ENCODE measurements at regions not wholly inside any gene's neighbourhood (a gene's known extent, or its start where the extent isn't known, plus 50 kb on each side); places are given as distances from the start of the nearest gene placed in this dataset.

DNA sequence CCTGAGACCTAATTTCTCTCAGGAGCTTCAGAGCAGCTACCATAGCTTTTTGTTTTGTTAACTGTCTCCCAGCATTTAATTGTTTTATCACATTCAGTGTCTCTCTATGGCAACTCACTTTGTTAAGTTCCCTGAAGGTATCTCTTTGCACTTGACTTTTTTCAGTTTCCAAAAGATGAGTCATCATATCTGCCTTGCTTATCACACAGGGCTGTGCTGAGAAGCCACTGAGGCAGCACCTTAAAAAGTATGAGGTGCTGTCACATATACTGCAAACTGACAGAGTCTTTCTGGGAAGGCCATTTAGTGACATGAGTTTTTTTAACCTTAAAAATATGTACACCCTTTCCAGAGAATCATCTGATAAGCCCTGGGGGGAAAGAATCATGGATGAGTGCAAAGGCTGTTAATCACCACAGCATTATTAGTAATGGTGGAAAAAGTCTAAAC, 56.8 kb downstream of the PPP1R3C start:
- H3K27ac ChIP-seq = peak overlapping the region in 2 of 4 donors; percentile 9 to 27
- no peak for TF ChIP-seq POLR2A (IDR thresholded peaks at IDR 0.05)
- TF ChIP-seq, protein P1, sequence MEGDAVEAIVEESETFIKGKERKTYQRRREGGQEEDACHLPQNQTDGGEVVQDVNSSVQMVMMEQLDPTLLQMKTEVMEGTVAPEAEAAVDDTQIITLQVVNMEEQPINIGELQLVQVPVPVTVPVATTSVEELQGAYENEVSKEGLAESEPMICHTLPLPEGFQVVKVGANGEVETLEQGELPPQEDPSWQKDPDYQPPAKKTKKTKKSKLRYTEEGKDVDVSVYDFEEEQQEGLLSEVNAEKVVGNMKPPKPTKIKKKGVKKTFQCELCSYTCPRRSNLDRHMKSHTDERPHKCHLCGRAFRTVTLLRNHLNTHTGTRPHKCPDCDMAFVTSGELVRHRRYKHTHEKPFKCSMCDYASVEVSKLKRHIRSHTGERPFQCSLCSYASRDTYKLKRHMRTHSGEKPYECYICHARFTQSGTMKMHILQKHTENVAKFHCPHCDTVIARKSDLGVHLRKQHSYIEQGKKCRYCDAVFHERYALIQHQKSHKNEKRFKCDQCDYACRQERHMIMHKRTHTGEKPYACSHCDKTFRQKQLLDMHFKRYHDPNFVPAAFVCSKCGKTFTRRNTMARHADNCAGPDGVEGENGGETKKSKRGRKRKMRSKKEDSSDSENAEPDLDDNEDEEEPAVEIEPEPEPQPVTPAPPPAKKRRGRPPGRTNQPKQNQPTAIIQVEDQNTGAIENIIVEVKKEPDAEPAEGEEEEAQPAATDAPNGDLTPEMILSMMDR (IDR thresholded peaks at IDR 0.05) = no peak
- no peak for TF ChIP-seq POLR2AphosphoS5 (IDR thresholded peaks at IDR 0.05)
- no peak for TF ChIP-seq EP300 (IDR thresholded peaks at IDR 0.05)
- H3K36me3 ChIP-seq = no peaks in the 10 kb centered on the region
- H3K4me1 ChIP-seq = peaks cover 3 to 54% (median 9%) of the 10 kb centered on the region in 3 donors
- ATAC-seq = no peak
- H3K27me3 ChIP-seq = no peaks in the 10 kb centered on the region
- no peak overlapping the region for H3K4me3 ChIP-seq
- H3K9me3 ChIP-seq = no peaks in the 10 kb centered on the region

DNA sequence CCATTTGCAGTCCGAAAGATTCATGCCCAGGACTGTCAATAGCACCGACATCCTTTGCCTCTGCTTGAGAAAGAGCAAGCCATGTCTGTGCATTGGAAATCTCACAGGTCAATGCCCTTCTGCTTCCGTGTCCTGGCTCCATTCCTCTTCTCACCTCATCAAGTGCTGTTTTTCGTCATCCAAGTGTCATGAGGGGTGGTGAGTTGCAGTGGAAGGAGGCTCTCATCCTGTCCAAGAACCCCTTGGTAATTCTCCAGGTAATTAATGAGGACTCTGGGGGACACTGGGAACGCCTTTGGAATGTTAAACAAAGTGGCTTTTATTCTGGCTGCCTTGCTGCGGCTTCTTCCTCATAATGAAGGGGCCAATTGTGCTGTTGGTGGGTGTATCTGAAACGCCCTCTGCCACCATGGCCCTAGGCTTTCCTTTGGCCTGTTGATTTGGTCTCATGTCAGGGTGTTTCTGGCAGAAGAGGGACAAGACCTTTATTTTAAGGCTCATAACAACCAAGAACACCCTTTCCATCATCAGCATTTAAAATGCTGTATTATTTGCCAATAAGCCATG, 57.7 kb downstream of the PPP1R3C start:
- no peak for ATAC-seq
- TF ChIP-seq EP300 (IDR thresholded peaks at IDR 0.05) (no peak), POLR2A (IDR thresholded peaks at IDR 0.05) (no peak), POLR2AphosphoS5 (IDR thresholded peaks at IDR 0.05) (no peak)
- TF ChIP-seq, protein P1 (IDR thresholded peaks at IDR 0.05) = no peak
- no peak overlapping the region for H3K4me3 ChIP-seq
- WGBS, 2 donors (ENCODE audit: low coverage in 1 of 2) = 24 to 56% methylated on average over 2 to 3 of the region's 7 CpGs
- no peaks in the 10 kb centered on the region for H3K36me3 ChIP-seq
- no peaks in the 10 kb centered on the region for H3K9me3 ChIP-seq
- H3K27ac ChIP-seq = peak overlapping the region in 2 of 4 donors; percentile 27 to 46
- H3K27me3 ChIP-seq = no peaks in the 10 kb centered on the region
- H3K4me1 ChIP-seq = peaks cover 3 to 54% (median 9%) of the 10 kb centered on the region in 3 donors

DNA sequence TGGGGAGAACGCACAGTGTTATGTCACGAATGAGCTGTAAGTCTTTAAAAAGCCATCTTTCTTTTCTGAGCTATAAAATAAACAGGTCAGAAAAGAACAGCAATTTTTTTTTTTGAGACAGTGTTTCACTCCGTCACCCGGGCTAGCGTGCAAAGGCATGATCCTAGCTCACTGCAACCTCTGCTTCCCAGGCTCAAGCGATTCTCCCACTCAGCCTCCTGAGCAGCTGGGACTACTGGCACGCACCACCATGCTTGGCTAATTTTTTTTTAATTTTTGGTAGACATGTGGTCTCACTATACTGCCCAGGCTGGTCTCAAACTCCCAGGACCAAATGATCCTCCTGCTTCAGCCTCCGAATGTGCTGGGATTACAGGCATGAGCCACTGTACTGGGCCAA, 58.6 kb downstream of the PPP1R3C start:
- H3K27me3 ChIP-seq = no peaks in the 10 kb centered on the region
- TF ChIP-seq, protein P1 (IDR thresholded peaks at IDR 0.05) = no peak
- no peak for TF ChIP-seq POLR2AphosphoS5 (IDR thresholded peaks at IDR 0.05)
- TF ChIP-seq EP300 (IDR thresholded peaks at IDR 0.05) = no peak
- no peak for TF ChIP-seq POLR2A (IDR thresholded peaks at IDR 0.05)
- no peak overlapping the region for H3K4me3 ChIP-seq
- peak overlapping the region; percentile 32 to 46 (median 42) for H3K27ac ChIP-seq
- 80 to 82% methylated on average over 7 of the region's 8 CpGs for WGBS, 2 donors (ENCODE audit: low coverage in 1 of 2)
- H3K36me3 ChIP-seq = no peaks in the 10 kb centered on the region
- peak; percentile 46 for ATAC-seq
- H3K9me3 ChIP-seq = no peaks in the 10 kb centered on the region
- peaks cover 3 to 47% (median 9%) of the 10 kb centered on the region in 3 donors for H3K4me1 ChIP-seq

DNA sequence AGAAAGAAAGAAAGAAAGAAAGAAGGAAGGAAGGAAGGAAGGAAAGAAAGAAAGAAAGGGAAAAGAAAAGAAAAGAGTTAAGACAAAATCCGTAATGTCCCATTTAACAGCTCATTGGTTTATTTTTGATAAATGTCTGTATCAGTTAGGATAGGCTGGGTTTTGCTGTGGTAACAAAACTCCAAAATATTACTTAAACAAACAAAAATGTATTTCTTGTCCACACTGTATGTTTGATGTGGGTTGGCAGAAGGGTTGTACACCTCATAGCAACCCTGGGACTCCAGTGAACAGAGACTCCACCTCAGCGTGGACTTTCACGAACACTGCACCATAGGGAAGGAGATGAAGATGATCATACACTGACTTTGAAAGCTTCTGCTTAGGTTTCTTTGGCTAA, 59.6 kb downstream of the PPP1R3C start:
- 93 to 100% methylated on average over 2 to 3 of the region's 3 CpGs for WGBS, 2 donors (ENCODE audit: low coverage in 1 of 2)
- H3K36me3 ChIP-seq = no peaks in the 10 kb centered on the region
- no peak overlapping the region for H3K27ac ChIP-seq

DNA sequence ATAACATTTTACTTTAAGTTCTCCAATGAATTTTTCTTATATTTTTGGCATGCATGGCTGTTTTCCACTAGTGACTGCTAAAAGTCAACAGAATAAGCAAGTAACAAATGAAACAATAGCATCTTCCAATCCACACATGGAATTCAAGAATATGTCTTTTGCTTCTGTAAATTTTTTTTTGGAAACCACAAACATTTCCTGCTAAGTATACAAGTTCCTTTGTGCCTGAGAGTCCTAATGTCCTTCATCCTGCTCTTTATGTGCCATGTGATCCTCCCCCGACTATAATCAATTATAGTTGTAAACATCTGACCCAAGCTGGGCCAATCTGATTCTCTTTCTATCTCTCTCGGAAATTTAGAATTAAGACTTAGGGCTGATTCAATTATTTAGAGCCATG, 61.2 kb downstream of the PPP1R3C start:
- TF ChIP-seq, protein P1 (IDR thresholded peaks at IDR 0.05) = no peak
- TF ChIP-seq EP300 (IDR thresholded peaks at IDR 0.05) = no peak
- no peak for TF ChIP-seq POLR2AphosphoS5 (IDR thresholded peaks at IDR 0.05)
- no peak for TF ChIP-seq POLR2A (IDR thresholded peaks at IDR 0.05)
- WGBS, 2 donors (ENCODE audit: low coverage in 1 of 2) = 68 to 80% methylated on average over 2 of the region's 2 CpGs
- H3K27ac ChIP-seq = no peak overlapping the region
- H3K4me3 ChIP-seq = no peak overlapping the region
- ATAC-seq = no peak
- H3K4me1 ChIP-seq = peaks cover 3 to 28% (median 6%) of the 10 kb centered on the region in 3 donors
- H3K36me3 ChIP-seq = no peaks in the 10 kb centered on the region
- no peaks in the 10 kb centered on the region for H3K9me3 ChIP-seq
- H3K27me3 ChIP-seq = no peaks in the 10 kb centered on the region

More for the DNA sequence above, 59.6 kb downstream of the PPP1R3C start:
- no peak for ATAC-seq
- TF ChIP-seq, protein P1 (IDR thresholded peaks at IDR 0.05) = no peak
- no peak for TF ChIP-seq POLR2A (IDR thresholded peaks at IDR 0.05)
- TF ChIP-seq EP300 (IDR thresholded peaks at IDR 0.05) = no peak
- no peak for TF ChIP-seq POLR2AphosphoS5 (IDR thresholded peaks at IDR 0.05)
- Histone ChIP-seq H3K4me1 (peaks cover 3 to 38% (median 6%) of the 10 kb centered on the region in 3 donors), H3K9me3 (no peaks in the 10 kb centered on the region), H3K4me3 (no peak overlapping the region), H3K27me3 (no peaks in the 10 kb centered on the region)
